ENCODE measurements at regions not wholly inside any gene's neighbourhood (a gene's known extent, or its start where the extent isn't known, plus 50 kb on each side); places are given as distances from the start of the nearest gene placed in this dataset.

- TF ChIP-seq POLR2A (IDR thresholded peaks at IDR 0.05) (no peak), CTCF (IDR thresholded peaks at IDR 0.05) (no peak), EP300 (IDR thresholded peaks at IDR 0.05) (no peak), POLR2AphosphoS5 (IDR thresholded peaks at IDR 0.05) (no peak)
Observed at GRCh38 chr7:155911471-155912105, 99.3 kb upstream of the SHH start.
